ENCODE measurements at regions not wholly inside any gene's neighbourhood (a gene's known extent, or its start where the extent isn't known, plus 50 kb on each side); places are given as distances from the start of the nearest gene placed in this dataset.

DNA sequence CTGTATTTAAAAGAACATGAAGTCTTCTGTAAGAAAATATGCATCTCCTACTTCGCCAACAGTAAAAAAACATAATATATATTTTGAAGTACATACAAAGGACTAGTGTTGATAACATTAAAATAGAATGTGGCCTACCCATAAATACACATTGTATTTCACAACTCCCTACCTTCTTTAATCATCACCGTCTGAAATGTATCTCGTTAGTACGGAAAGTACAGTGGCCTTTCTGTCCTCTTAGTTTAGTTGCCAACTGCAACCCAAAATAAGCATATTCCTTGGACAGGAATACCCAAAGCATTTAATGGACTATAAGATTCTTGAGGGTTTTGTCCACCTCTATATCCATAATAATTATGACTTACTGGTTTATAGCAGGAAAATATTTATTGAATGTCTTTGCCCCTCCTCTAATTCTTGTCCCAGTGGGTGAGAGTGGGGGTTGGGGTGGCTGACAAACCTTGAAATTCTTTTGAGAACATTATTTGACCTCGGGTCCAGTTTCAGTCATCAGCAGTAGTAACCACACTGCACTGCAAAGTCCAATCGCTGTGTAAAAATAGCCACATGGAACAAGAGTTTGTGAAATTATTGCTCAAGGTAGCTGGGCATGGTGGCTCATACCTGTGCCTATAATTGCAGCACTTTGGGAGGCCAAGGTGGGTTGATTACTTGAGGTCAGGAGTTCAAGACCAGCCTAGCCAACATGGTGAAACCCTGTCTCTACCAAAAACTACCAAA is 474.5 kb downstream of the KLHL13 start:
- TF ChIP-seq, protein P1, sequence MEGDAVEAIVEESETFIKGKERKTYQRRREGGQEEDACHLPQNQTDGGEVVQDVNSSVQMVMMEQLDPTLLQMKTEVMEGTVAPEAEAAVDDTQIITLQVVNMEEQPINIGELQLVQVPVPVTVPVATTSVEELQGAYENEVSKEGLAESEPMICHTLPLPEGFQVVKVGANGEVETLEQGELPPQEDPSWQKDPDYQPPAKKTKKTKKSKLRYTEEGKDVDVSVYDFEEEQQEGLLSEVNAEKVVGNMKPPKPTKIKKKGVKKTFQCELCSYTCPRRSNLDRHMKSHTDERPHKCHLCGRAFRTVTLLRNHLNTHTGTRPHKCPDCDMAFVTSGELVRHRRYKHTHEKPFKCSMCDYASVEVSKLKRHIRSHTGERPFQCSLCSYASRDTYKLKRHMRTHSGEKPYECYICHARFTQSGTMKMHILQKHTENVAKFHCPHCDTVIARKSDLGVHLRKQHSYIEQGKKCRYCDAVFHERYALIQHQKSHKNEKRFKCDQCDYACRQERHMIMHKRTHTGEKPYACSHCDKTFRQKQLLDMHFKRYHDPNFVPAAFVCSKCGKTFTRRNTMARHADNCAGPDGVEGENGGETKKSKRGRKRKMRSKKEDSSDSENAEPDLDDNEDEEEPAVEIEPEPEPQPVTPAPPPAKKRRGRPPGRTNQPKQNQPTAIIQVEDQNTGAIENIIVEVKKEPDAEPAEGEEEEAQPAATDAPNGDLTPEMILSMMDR (IDR thresholded peaks at IDR 0.05) = no peak
- TF ChIP-seq POLR2A (IDR thresholded peaks at IDR 0.05) (no peak), POLR2AphosphoS5 (IDR thresholded peaks at IDR 0.05) (no peak), EP300 (IDR thresholded peaks at IDR 0.05; ENCODE audit: low read depth) (no peak)
